HL-60 (cell line): ENCODE measurements at regions not wholly inside any gene's neighbourhood (a gene's known extent, or its start where the extent isn't known, plus 50 kb on each side); places are given as distances from the start of the nearest gene placed in this dataset.

Experiments
- DNase-seq, 2 experiments: peaks; one replicate each; pipeline ENCODE4 v3.0.0-alpha.2; 2010 to 2020; ENCODE audit warnings: low read depth in 1 of 2, low spot score in 1 of 2
- H3K27ac ChIP-seq: fragments of 250-450 bp; sonication (Bioruptor Pico); replicated peaks from 2 replicates; pipeline ENCODE4 v1.5.1; 2020; ENCODE audit warnings: mild to moderate bottlenecking, moderate library complexity
- H3K27me3 ChIP-seq: fragments of 250-450 bp; sonication (Bioruptor Pico); 2 replicates; pipeline ENCODE4 v1.5.1; 2021; ENCODE audit warnings: mild to moderate bottlenecking, moderate library complexity; ENCODE audit not compliant: insufficient read depth, poor library complexity, severe bottlenecking
- H3K4me3 ChIP-seq: replicated peaks from 2 replicates; pipeline ENCODE4 v1.5.1; 2011; ENCODE audit warnings: mild to moderate bottlenecking, control low read depth, low read length; ENCODE audit not compliant: insufficient read depth
- CTCF ChIP-seq: IDR thresholded peaks from one replicate; pipeline ENCODE4 v1.5.1; 2011; ENCODE audit warnings: low read length, control low read depth, inconsistent platforms; ENCODE audit not compliant: insufficient read depth
- GABPA ChIP-seq: IDR thresholded peaks from 2 replicates; pipeline ENCODE4 v1.6.1; 2012; ENCODE audit warnings: low read depth
- POLR2AphosphoS5 ChIP-seq: IDR thresholded peaks from 2 replicates; pipeline ENCODE4 v1.6.1; 2012; ENCODE audit warnings: low read depth
- REST ChIP-seq: IDR thresholded peaks from 2 replicates; pipeline ENCODE4 v1.6.1; 2012; ENCODE audit warnings: low read depth; ENCODE audit not compliant: insufficient replicate concordance
- SPI1 ChIP-seq: IDR thresholded peaks from 2 replicates; pipeline ENCODE4 v1.6.1; 2012; ENCODE audit warnings: low read depth, mild to moderate bottlenecking, borderline replicate concordance

- DNase-seq, result no peak
- H3K27ac ChIP-seq, result no peak overlapping the region
- H3K4me3 ChIP-seq, result no peak overlapping the region
- TF ChIP-seq GABPA (no peak), CTCF (no peak), POLR2AphosphoS5 (no peak), REST (no peak), SPI1 (no peak)
- no peaks in the 10 kb centered on the region for H3K27me3 ChIP-seq
Measured at GRCh38 chr10:29009464-29009863, 279.4 kb upstream of the LYZL1 start.

GRCh38 chr10:29011516-29011915, 277.4 kb upstream of the LYZL1 start:
- TF ChIP-seq POLR2AphosphoS5, result no peak
- no peak for TF ChIP-seq REST
- no peak for TF ChIP-seq SPI1

GRCh38 chr10:29012926-29013554, 275.8 kb upstream of the LYZL1 start:
- no peak overlapping the region for H3K4me3 ChIP-seq
- no peak for DNase-seq
- H3K27me3 ChIP-seq, result no peaks in the 10 kb centered on the region
- no peak for TF ChIP-seq GABPA
- TF ChIP-seq SPI1, result no peak
- TF ChIP-seq REST, result no peak
- TF ChIP-seq POLR2AphosphoS5, result no peak
- no peak for TF ChIP-seq CTCF
- H3K27ac ChIP-seq, result no peak overlapping the region

More at GRCh38 chr10:29011516-29011915, 277.4 kb upstream of the LYZL1 start:
- no peak overlapping the region for H3K4me3 ChIP-seq
- no peaks in the 10 kb centered on the region for H3K27me3 ChIP-seq
- no peak for DNase-seq
- no peak overlapping the region for H3K27ac ChIP-seq
